Forelimb muscle (tissue), 1 donor: ENCODE measurements at regions not wholly inside any gene's neighbourhood (a gene's known extent, or its start where the extent isn't known, plus 50 kb on each side); places are given as distances from the start of the nearest gene placed in this dataset.

Experiments used
- DNase-seq: peaks from one replicate; pipeline ENCODE4 v3.0.0-alpha.2; 2013; ENCODE audit warnings: low read depth

DNA sequence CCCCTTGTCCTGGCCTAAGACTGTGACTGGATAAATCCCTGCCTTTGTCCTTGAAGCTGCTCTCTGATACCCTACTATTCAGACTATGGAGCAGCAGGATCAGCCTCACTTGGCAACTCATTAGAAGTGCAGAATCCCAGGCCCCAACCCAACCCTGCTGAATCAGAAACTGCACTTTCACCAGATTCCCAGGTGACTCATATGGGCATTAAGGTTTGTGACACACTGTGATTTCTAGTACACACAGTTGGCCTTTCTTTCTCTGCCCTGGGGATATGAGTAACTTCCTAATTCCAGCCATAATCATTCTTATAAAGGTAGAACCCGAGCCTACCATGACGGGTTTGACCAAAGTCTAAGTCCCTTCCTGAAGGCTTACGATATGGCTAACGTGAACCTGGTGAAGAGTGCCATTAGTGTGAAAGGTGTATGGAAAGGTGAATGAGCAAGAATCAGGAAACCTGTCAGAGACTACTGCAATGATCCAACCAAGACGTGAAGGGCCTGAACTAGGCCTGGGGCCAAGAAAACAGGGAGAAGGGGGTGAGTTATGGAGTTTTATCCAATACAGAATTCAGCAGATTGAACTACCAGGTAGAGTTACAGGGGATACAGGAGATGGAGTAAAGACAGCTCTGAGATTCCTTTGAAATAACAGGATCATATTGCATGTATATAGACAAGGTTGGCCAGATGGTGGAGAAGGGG is 533.0 kb downstream of the BNC2 start:
- DNase-seq, result no peak

DNA sequence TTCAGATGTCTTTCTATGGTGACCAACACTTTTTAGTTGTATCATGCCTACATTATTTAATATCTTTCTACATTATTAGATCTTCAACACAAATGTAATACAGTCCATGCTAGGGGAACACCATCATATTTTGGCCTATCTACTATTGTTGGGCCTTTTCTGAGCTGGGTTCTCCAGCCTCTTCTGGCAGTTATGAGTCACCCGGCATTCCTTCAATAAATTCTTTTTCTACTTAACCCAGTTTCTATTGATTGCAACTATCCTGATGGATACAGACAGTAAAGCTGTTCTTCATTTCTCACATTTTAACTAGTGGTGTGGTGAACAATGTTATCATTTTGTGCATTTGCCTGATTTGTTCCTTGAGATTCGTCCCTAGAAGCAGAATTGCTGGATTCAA is 529.3 kb downstream of the BNC2 start:
- DNase-seq, result no peak

DNA sequence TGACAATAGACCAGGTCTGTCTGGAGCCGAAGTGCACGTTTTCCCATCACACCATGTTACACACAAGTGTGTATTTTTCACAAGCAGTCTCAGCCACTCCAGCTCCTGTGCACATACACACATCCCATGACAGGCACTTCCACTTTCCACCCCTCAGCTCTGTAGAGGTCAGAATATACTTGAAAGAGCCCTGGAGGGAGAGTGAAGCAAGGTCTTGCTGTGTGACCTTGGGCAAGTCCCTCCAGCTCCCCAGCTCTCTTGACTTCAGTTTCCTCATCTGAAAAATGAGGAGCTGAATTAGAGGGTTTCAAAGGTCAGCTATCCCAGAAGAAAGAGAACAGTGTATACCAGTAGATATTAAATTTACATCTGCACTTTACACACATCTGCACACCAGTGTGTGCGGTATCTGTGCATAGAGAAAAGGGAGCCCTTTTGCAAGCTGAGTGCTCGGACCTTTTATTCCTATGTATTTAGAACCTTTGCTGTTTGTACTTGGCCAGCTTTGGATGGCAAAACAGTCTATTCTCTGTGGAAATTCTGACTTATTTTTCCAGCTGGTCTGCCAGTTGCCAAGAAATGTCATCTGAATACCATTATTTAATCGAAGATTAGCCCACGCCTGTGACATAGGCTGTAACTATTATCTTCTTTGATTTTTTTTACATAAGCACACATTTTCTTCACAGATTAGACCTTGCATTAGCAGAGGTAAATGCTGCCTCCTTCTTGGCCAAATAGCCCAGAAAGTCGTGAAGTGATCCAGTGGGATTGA is 528.0 kb downstream of the BNC2 start:
- no peak for DNase-seq

DNA sequence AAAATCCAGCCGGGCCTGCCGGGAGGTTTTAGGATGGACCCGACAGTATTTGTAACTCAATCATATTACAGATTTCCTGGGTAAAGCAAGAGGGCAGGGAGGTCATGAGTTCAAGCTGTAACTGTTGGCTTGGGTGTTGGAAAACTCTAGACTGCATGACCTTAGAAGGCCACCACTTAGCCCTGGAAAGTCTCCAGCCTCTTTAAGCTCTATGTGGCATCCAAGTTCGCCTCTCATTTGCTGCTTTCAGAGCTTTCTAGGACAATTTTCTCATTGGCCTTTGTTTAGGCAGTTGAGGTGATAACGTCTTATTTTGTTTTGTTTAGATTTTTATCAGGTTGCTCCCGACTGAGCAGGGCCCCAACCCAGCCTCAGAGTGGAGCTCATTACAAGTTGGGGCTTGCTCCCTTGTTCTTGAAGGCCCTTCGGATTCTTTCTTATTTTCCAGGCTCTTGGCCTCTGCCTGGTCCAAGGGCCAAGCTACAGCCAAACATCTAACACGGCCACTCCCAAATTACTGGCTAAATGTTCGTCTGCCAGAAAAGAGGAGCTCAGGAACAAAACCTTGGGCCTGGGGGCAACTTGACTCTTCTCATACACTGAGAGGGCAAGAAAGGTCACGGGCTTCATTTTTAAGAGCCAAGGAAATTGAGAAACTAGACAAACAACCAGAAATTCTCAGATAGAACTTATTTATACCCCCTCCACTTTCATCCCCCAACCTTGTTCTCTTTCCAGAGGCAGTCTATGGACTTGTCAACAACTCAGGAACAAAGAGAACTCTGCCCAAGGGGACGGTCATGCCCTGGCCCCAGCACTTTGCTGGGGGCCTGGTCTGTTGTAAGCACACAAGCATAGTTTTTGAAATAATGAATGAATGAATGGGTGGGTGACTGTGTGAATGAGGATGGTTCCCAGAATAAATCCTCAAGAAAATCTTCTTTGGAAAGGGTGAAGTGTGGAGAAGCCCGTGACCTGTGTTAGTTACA is 526.9 kb downstream of the BNC2 start:
- no peak for DNase-seq

DNA sequence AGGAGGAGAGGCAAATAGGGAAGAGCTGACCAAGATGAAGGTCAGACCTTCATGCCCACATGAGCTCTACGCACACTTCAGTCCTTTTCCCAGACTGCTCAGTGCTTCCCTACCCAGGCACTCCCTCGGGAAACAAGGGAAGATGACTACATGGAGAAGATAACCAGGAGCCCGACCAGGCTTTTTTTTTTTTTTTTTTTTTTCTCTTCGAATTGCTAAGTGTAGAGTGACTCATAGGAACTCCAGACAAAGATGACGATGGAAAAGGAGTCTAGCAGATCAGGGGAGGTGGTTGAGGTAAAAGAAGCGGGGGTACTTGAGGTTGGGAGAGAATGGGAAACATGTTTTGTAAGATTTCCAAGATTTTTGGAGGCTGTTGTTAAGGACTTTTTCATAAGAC is 526.1 kb downstream of the BNC2 start:
- no peak for DNase-seq

DNA sequence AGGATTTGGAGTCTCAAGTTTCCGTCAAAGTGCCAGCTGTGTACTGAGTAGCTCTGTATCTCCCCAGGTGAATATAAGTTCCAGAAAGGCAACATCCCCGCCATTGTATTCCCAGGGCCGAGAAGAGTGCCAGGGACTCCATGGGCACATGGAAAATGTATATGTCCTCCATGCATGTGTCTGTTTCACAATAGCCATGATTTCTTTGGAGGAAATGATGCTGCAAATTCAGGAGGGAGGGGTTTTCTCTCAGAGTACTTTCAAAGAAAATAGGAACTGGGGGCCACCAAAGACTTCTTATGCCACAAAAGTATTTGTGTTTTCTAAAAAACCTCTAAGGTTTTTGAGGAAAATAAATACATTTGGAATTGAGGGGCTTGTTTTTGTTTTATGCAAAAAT is 524.6 kb downstream of the BNC2 start:
- DNase-seq, result no peak

DNA sequence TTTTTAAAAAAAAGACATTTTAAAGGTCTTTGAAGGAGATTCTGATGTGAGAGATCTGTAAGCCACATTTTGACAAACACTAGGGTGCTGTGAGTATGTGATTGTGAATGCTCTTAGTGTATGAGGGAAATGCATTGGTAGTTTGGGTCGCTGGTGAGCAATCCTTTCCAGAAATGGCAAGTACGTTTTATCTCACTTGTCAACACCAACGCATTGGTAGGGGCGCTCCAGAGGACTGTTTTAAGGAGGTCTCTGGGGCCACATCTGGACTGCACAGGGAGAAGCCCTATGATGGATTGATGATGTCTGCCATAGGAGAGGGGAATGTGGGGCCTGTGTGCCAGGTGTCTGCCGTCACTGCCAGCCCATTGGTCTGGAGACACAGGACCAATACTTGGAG is 522.6 kb downstream of the BNC2 start:
- DNase-seq, result no peak

- DNase-seq, result no peak
These were observed 521.9 kb downstream of the BNC2 start for GRCh38 chr9:16348531-16348930.

DNA sequence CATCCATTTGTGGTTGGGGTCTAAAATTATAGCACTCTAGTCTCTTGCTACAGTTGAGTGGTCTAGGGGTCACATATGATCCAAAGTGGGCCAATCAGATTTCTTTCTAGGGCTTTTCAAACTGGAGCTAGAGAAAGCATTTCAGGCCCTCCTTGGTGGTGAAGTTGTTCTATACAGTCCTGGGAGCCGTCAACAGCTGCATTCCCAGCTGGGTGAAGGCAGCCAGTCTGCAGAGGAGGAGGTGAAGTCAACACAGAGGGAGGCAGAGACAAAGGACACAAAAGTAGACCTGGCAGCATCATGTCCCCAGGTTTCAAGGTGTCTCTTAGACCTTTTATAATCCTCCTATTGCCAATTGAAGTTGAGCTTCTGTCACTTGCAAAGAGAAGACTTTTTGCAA is 518.2 kb downstream of the BNC2 start:
- no peak for DNase-seq

GRCh38 chr9:16352791-16353401 is 517.6 kb downstream of the BNC2 start:
- no peak for DNase-seq

DNA sequence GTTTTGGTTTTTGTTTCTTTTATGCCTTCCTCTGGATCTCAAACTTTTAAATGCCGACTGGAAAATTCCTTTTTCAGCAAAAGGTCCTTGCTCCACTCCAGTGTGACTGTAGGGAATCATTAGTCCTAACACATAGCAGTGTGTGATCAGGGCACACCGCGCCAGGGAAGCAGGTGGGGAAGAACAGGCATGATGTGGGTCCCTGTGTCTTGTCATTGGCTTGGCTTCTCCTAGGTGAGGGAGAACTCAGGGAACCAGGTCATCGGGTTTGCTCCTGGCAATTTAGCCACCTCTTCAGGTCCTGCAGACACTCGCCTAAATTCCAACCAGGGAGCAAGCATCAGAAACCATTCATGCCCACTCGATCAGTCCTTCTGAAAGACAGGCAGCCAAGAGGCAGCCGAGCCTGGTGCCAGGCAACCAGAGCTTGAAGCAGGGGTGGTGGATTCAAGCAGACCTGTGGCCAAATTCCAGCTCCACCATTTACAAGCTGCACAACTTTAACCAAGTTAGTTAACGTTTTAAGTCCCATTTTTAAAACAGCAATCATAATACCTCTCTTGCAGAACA is 514.2 kb downstream of the BNC2 start:
- no peak for DNase-seq

DNA sequence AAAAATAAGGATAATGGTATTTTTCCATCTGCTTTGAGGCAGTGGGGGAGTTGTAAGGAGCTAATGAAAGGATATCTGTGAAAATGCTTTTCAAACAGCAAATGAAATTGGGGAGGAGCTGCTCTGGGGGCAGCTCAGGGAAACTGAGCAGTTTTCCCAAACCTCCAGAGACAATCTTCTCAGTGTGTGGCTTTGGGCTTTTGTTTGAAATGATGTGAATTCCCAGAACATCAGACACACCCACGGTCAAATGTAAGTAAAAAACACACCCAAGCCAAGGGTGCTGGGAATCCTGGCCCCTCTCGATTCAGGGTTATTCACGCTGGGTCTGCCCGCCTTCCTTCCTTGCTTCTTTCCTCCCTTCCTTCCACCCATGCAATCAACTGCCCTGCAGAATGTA is 512.6 kb downstream of the BNC2 start:
- DNase-seq, result no peak

- no peak for DNase-seq
These were observed 511.7 kb downstream of the BNC2 start for GRCh38 chr9:16358751-16359150.
